Endothelial cell of umbilical vein (primary cell): ENCODE measurements at regions not wholly inside any gene's neighbourhood (a gene's known extent, or its start where the extent isn't known, plus 50 kb on each side); places are given as distances from the start of the nearest gene placed in this dataset.

Experiments
- BruUV-seq: library from RNA; stranded (reverse); fragments of 400-500 nt; replicated peaks from 2 replicates; lab custom pipeline; 2021; lab: Mats Ljungman, UMichigan
- CTCF ChIA-PET: fragments of 300-600, 350-600 bp; sonication (Branson Sonifier 250); formaldehyde crosslinking; loops from one replicate; lab custom pipeline; 2021; ENCODE audit warnings: antibody characterized with exemption, inconsistent platforms; lab: Charles Lee
- POLR2A ChIA-PET: fragments of 300-600, 350-600 bp; sonication (Branson Sonifier 250); formaldehyde crosslinking; loops from one replicate; lab custom pipeline; 2021; ENCODE audit warnings: antibody characterized with exemption, inconsistent platforms; lab: Charles Lee
- DNase-seq: peaks from one replicate; pipeline ENCODE4 v3.0.0-alpha.2; 2011; ENCODE audit warnings: low read depth, low spot score
- FAIRE-seq: peaks from 2 replicates; lab custom pipeline; 2011; peaks lifted over from hg19 to GRCh38; lab: Jason Lieb, UNC
- H2AFZ ChIP-seq: 2 replicates; pipeline ENCODE4 v1.6.0; 2012; ENCODE audit warnings: low read depth, low read length, control low read depth, inconsistent platforms
- H3K27ac ChIP-seq: 2 replicates; pipeline ENCODE4 v1.5.1; 2011; ENCODE audit warnings: low read depth, mild to moderate bottlenecking, control low read depth, low read length, moderate library complexity; ENCODE audit not compliant: insufficient read depth
- H3K27me3 ChIP-seq, 2 experiments: 2 replicates each; pipeline versions ENCODE4 v1.6.0 to v1.6.1; 2011; ENCODE audit warnings: low read length in 2 of 2, mixed read lengths in 1 of 2; ENCODE audit not compliant: control insufficient read depth in 2 of 2, insufficient read depth in 2 of 2
- H3K36me3 ChIP-seq, 2 experiments: 2 replicates in 1 of 2; 3 replicates in 1 of 2; pipeline ENCODE4 v1.5.1; 2011; ENCODE audit warnings: low read length in 2 of 2, mild to moderate bottlenecking in 1 of 2, moderate library complexity in 1 of 2; ENCODE audit not compliant: control insufficient read depth in 2 of 2, insufficient read depth in 2 of 2; ENCODE audit errors: extremely low read depth in 1 of 2
- H3K4me1 ChIP-seq: 3 replicates; pipeline ENCODE4 v1.5.1; 2011; ENCODE audit warnings: mild to moderate bottlenecking, low read length; ENCODE audit not compliant: control insufficient read depth, insufficient read depth; ENCODE audit errors: extremely low read depth
- H3K4me2 ChIP-seq: 2 replicates; pipeline ENCODE4 v1.6.1; 2011; ENCODE audit warnings: low read length, control low read depth, mixed read lengths; ENCODE audit not compliant: insufficient read depth
- H3K4me3 ChIP-seq, 3 experiments: fragments of 200-600 bp in 1 of 3; sonication (generic), shearing (Covaris generic) in 1 of 3; replicated peaks in 1 of 3; 2 replicates each; pipeline ENCODE4 v1.5.1; 2011 to 2016; ENCODE audit warnings: control low read depth in 3 of 3, low read length in 3 of 3, mild to moderate bottlenecking in 2 of 3, inconsistent platforms in 1 of 3, low read depth in 1 of 3, moderate library complexity in 1 of 3; ENCODE audit not compliant: insufficient read depth in 1 of 3
- H3K79me2 ChIP-seq: 2 replicates; pipeline ENCODE4 v1.6.0; 2012; ENCODE audit warnings: low read length, inconsistent platforms; ENCODE audit not compliant: control insufficient read depth, insufficient read depth
- H3K9ac ChIP-seq: replicated peaks from 2 replicates; pipeline ENCODE3; 2011; ENCODE audit warnings: low read length, control low read depth; ENCODE audit not compliant: insufficient read depth; ENCODE audit errors: extremely low read depth
- H3K9me1 ChIP-seq: replicated peaks from 3 replicates; pipeline ENCODE4 v1.6.0; 2011; ENCODE audit warnings: mild to moderate bottlenecking, low read length; ENCODE audit not compliant: control insufficient read depth, insufficient read depth; ENCODE audit errors: extremely low read depth
- H3K9me3 ChIP-seq: replicated peaks from 2 replicates; pipeline ENCODE4 v1.5.1; 2012; ENCODE audit warnings: low read length, inconsistent platforms; ENCODE audit not compliant: control insufficient read depth, insufficient read depth
- H4K20me1 ChIP-seq: replicated peaks from 2 replicates; pipeline ENCODE3; 2011; ENCODE audit warnings: mild to moderate bottlenecking, low read length; ENCODE audit not compliant: control insufficient read depth, insufficient read depth; ENCODE audit errors: extremely low read depth
- CTCF ChIP-seq, 2 donors: IDR thresholded peaks; 1 replicate in 1 of 2; 2 replicates in 1 of 2; pipeline ENCODE4 v1.5.1; 2011; ENCODE audit warnings: low read length in 2 of 2, mild to moderate bottlenecking in 2 of 2, moderate library complexity in 2 of 2, control low read depth in 1 of 2, inconsistent platforms in 1 of 2, low read depth in 1 of 2; ENCODE audit not compliant: insufficient read depth in 1 of 2; ENCODE audit errors: extremely low read depth in 1 of 2
- EZH2 ChIP-seq: IDR thresholded peaks from 2 replicates; pipeline ENCODE4 v1.6.1; 2012; ENCODE audit warnings: borderline replicate concordance, low read depth, mild to moderate bottlenecking, moderate library complexity, low read length, inconsistent platforms; ENCODE audit not compliant: severe bottlenecking
- FOS ChIP-seq: IDR thresholded peaks from 2 replicates; pipeline ENCODE4 v1.6.1; 2011; ENCODE audit warnings: mild to moderate bottlenecking, low read length, moderate library complexity, borderline replicate concordance; ENCODE audit not compliant: insufficient read depth
- GATA2 ChIP-seq: IDR thresholded peaks from 2 replicates; pipeline ENCODE4 v1.7.0; 2011; ENCODE audit warnings: low read depth, mild to moderate bottlenecking, moderate library complexity, mixed read lengths, low read length; ENCODE audit not compliant: insufficient read length, insufficient read depth
- JUN ChIP-seq: IDR thresholded peaks from 2 replicates; pipeline ENCODE4 v1.6.1; 2011; ENCODE audit warnings: borderline replicate concordance, low read depth; ENCODE audit not compliant: insufficient read length, insufficient read depth
- MAX ChIP-seq: IDR thresholded peaks from 2 replicates; pipeline ENCODE4 v1.6.1; 2011; ENCODE audit not compliant: insufficient read depth, insufficient read length
- MYC ChIP-seq: IDR thresholded peaks from one replicate; pipeline ENCODE4 v1.6.1; 2011; ENCODE audit warnings: mild to moderate bottlenecking, low read depth, low read length
- POLR2A ChIP-seq: IDR thresholded peaks from 2 replicates; pipeline ENCODE4 v1.6.1; 2012; ENCODE audit warnings: low read depth, mild to moderate bottlenecking, control low read depth, low read length
- POLR2AphosphoS5 ChIP-seq: IDR thresholded peaks from 2 replicates; pipeline ENCODE4 v1.6.1; 2012; ENCODE audit warnings: low read depth, mild to moderate bottlenecking, control low read depth, low read length, moderate library complexity; ENCODE audit not compliant: insufficient read depth
- dilution Hi-C: fragments of 300-500 bp; cut with MboI; formaldehyde crosslinking; loops from one replicate; pipeline ENCODE4 v1.15.0; 2019; ENCODE audit warnings: low sequenced_read_pairs; ENCODE audit not compliant: extremely low pct_ligation_motif_present
- intact Hi-C: fragments of 100-400 bp; cut with micrococcal nuclease; formaldehyde crosslinking; loops from one replicate; pipeline ENCODE4 v1.10.0; 2022

- POLR2A ChIA-PET, result no interaction called here
- CTCF ChIA-PET, result interaction anchor here (1.1 kb wide), 1 partner anchor 10 kb away, joined by 3 read pairs; no protein-coding TSS in a partner anchor
These were observed 147.0 kb upstream of the OSR1 start for GRCh38 chr2:19505199-19506136.

More at GRCh38 chr2:19505199-19506136, 147.0 kb upstream of the OSR1 start:
- Histone ChIP-seq H3K79me2 (no peaks in the 10 kb centered on the region), H3K9me1 (no peaks in the 10 kb centered on the region), H2AFZ (no peak overlapping the region), H3K9me3 (no peaks in the 10 kb centered on the region), H3K4me3 (no peak overlapping the region), H3K4me2 (no peak overlapping the region), H3K27ac (no peak overlapping the region), H4K20me1 (no peaks in the 10 kb centered on the region), H3K36me3 (no peaks in the 10 kb centered on the region), H3K27me3 (no peaks in the 10 kb centered on the region), H3K9ac (no peak overlapping the region), H3K4me1 (no peaks in the 10 kb centered on the region)
- dilution Hi-C loops, result no loop called here
- no TSS peak for BruUV-seq
- TF ChIP-seq FOS (no peak), POLR2AphosphoS5 (no peak), GATA2 (no peak), CTCF (IDR thresholded peaks at IDR 0.05; ENCODE audit: extremely low read depth in 1 of 2, insufficient read depth in 1 of 2, low read depth in 1 of 2, low read length in 2 of 2) (no peak), POLR2A (no peak), MAX (no peak), MYC (no peak), JUN (no peak), EZH2 (no peak)
- intact Hi-C loops, result loop anchor here (10.0 kb wide), 1 partner anchor 101 kb away; no protein-coding TSS in a partner anchor
- FAIRE-seq (no peak), DNase-seq (no peak)
